ENCODE measurements at regions not wholly inside any gene's neighbourhood (a gene's known extent, or its start where the extent isn't known, plus 50 kb on each side); places are given as distances from the start of the nearest gene placed in this dataset.

- DNase-seq = no peak
Measured at GRCh38 chr10:8438603-8439002, 384.1 kb downstream of the GATA3 start.

GRCh38 chr10:8439040-8439439, 384.6 kb downstream of the GATA3 start:
- no peak for DNase-seq

- DNase-seq = no peak
Measured at GRCh38 chr10:8444630-8445029, 390.1 kb downstream of the GATA3 start.

DNA sequence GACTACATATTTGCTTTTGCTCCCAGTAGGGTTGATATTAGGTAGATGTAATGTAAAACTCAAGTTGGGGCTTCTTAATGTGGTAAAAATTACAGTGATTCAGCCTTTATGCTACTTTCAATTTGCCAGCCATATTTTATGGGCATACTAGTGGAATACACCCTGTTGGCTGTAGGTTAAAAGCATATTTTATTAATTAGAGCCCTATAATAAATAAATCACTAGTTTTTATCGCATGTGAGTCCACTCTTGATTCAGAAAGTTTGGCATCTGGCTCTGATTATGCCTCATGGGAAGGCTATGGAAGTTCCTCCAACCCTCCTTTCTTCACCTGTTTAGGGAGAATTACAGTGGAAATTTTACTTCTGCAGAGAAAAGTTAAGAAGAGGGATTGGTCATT, 390.9 kb downstream of the GATA3 start:
- DNase-seq = no peak

GRCh38 chr10:8449909-8450308, 395.4 kb downstream of the GATA3 start:
- DNase-seq = no peak

DNA sequence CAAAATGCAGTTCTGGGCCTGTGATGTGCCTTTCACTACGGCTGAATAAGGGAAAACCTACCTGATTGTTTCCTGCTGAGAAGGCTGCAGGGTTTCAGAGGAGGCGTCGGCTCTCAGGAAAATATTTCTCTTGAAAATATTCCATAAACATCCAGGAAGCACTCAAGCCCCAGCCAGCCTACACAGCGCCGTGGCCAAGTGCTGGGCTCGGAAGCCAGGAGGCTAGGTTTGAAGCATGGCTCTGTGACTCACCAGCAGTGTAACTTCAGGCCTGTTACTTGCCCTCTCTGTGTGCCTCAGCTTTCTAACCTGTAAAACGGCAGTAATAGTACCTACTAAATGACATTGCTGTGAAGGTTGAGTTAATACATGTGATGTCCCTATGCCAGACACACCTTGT, 399.1 kb downstream of the GATA3 start:
- no peak for DNase-seq

- DNase-seq = no peak
Measured at GRCh38 chr10:8454357-8454756, 399.9 kb downstream of the GATA3 start.

DNA sequence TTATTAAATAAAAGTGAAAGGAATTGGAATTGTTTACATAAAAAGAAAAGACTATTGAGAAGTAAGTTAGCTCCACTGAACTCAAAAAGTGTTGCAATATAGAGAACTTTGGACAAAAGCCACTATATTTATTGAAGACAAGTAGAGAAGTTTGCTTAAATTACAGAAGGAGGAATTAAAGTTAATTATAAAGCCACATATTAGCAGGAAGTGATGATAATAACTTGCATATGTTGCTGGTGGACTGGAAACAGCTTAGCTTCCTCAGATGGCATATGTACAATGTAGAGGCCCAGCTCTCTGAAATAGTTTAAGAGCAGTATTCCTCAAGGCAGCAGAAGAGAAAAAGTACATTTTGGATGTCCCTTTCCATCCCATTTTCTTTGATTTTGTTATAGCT, 400.7 kb downstream of the GATA3 start:
- no peak for DNase-seq

- no peak for DNase-seq
Measured at GRCh38 chr10:8456386-8456785, 401.9 kb downstream of the GATA3 start.

DNA sequence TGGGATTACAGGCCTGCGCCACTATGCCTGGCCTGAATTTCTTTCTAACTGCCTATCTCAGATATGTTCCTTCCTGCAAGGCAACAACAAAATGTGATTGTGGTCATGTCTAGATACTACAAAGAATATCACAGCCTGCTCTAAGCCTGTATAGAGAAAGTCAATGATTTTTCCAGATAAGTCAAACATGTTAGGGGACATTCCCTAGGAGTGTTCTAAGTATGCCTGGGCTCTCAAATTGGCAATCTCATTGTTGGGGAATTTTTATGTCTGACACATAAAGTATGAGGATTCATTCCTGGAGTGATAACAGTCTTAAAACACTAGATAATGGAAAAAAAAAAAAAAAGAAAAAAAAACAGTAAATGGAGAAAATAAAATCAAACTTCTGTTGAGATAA, 406.1 kb downstream of the GATA3 start:
- DNase-seq = no peak

DNA sequence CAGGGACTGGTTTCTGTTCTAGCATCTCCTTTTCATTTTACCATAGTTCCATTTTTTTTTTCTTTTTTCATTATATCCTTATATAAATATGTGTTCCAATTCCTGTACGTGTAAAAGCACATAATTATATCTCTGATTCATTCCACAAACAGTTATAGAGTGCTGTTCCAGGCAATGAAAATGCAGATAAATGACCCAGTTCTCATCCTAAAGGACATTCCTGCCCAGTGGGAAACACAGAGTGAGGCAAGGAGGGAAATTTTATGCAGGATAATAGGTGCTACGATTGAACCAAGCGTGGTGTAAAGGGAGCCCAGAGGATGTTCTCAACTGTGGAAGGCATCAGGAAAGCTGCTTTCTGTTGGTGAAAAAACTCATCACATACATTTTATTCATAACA, 408.1 kb downstream of the GATA3 start:
- DNase-seq = no peak

DNA sequence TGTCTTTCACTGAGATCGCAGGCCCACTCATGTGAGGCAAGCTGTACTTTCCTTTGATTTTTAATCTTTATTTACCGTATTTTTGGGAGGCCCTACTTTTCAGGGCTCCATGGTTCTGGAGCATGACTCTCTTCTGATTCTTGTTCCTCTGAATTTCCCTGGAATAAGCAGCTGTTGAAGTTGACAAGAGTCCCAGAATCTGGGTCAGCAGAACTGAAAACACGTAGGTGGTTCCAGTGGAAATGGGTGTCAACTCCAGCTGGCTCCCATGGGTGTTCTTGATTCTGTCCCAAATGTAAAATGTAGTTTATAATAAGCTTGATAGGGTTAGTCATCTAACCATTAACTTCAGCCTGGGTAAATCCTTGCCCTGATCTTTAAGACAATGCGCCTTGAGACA, 409.4 kb downstream of the GATA3 start:
- DNase-seq = no peak

GRCh38 chr10:8468477-8468876, 414.0 kb downstream of the GATA3 start:
- no peak for DNase-seq

DNA sequence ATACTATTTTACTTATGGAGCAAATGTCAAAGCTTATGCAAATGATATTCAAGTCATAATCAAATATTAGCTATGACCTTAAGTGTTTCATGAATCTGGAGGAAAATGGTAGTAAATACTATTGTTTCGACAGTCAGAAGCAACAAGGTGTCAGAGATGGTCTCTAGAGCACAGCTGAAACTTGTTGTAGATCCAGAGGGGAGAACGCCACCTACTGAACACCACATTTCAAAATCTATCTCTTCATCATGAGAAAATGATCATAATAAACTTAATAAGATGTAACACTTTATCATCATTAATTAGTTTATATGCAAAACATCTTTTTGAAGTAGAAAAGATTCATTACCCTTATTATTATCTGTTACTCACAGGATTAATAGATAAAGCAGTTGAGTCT, 418.7 kb downstream of the GATA3 start:
- no peak for DNase-seq

- no peak for DNase-seq
Measured at GRCh38 chr10:8477300-8477699, 422.8 kb downstream of the GATA3 start.

DNA sequence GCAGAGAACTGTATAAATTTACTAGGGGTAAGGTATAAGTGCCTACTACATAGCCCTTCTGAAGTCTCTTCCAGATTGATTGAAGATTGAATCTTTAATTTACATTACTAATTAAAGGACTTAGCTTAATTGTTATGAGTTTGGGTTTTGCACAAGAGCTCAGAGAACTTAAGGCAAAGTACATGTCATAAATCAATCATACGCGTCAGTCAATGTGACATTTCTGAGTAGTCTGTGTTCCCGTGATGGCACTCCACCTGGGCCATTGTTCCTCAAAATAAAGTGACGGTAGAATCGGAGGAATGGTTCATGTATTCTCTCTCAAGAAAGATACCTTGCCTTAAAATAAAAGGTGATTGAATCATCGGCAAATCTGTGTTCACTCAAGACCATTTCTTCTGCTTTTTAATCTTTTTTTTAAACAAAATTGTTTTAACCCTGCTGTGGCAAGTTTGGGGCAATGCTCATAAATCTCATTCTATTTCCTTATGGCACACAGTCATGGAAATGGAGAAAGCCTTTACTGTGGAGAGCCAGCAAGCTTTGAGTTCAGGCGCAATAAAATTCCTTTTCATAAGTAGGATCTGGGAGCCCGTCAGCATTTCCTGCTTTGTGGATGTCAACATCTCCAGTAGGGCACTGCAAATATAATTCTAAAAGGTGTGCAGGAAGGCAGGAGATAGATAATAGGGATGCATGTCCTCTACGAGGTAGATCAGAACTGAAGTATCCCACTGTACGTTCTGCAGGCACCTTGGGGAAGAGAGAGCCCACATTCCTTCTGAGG, 427.4 kb downstream of the GATA3 start:
- no peak for DNase-seq

DNA sequence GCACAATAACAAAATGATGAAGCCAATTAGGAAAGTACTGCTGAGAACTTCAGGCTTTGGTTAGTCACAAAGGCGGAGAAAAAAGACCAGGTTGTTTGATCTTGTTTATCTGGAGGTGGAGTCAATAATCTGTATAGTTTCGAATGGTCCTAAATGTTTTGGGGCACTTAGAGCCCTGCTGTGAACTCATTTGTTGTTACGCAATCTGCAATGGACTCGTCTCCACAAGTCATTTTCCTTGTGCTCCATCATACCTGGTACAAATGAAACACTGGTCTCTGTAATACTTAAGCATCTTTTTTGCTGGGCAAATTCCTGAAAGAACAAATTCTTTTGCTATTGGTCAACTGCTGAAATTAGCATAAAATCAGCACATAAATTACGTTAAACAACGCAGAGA, 430.5 kb downstream of the GATA3 start:
- no peak for DNase-seq

DNA sequence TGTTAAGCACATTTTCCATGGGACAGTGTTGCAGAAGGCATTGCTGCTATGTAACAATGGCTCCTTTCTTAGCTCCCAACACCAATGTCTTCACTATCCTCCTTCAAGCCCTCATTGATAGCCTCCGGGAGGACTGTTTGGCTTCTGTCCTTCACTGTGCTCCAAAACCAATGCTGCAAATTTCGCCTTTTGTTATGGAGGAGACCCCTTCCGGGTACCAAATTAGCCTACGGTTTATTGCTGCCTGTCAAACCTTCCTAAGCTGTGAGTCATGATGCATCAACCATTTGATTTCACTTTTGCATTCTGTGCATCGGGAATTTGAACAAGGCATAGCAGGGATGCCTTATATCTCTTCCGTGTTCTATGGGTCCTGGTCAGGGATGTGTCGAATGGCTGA, 432.9 kb downstream of the GATA3 start:
- DNase-seq = no peak

DNA sequence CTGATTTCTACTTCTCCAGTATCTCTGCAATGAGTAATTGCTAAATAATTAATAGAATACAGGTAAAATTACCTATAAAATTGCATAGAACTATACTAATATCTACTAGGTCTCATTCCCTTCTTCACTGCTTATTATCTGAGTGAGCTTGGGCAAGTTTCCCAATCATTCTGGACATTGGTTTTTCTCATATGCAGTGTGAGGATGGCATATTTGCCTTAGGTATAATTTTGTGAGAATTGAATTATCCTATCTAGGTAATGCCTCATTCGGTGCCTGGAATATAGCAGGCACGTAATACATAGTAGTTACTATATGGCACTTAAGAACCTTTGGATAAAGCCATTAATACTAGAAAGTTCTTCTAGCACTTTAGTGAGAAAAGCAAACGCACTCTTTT, 434.7 kb downstream of the GATA3 start:
- no peak for DNase-seq

DNA sequence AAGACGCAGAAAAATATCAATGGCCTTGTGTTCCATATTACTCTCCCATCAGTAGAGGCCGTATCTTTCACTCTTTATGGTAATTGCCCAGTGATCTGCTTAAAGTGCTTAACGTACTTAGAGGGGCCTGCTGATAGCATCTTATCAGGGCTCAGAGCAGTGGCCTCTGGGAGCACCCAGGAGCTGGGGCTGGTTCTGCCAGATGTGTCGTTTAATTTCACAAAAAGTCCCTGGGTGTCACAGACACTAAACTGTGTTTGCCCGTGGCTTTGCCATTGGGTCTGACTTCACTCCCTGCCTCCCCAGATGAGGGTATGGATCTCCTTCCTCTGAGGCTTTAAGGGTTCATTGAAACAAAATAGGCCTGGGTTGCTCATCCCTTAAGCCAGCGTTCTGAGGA, 435.3 kb downstream of the GATA3 start:
- DNase-seq = no peak

GRCh38 chr10:8498290-8498689, 443.8 kb downstream of the GATA3 start:
- DNase-seq = no peak

DNA sequence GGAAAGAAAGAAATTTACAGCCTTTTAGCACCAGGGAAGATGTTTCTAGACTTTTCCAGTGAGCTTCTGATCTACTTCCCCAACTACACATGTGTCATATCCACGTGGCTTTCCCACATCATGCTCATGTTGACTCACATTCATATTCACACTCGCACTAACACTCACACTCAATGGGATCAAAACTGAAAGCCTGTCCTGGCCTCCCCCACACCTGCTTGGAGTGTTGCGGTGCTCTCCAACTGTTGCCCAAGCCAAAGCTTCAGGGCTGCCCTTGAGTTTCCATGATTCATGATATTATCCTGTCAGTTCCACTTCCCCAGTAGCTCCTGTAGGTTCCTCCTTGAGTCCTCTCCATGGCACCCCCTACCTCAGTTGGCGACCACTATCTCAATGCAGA, 444.4 kb downstream of the GATA3 start:
- no peak for DNase-seq

- DNase-seq = no peak
Measured at GRCh38 chr10:8499312-8499711, 444.8 kb downstream of the GATA3 start.

GRCh38 chr10:8499752-8500390, 445.4 kb downstream of the GATA3 start:
- no peak for DNase-seq

DNA sequence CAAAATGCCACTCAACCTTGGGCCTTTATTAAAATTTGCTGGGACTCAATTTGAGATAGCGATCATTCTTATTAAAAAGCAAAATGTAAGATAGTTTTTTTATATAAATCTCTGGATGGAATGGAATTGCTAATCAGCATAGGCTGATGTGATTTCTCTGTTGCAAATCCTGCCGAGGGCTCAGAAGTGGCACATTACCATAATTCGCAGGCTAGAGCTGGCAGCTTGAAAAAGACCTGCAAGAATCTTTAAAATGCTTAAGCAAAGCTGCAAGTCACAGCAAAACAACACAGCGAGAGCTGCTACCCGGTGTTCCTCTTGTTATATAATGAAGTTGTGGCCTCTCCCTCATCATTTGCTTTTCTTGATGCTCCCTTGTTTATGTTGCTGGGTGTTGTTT, 448.1 kb downstream of the GATA3 start:
- no peak for DNase-seq
